ENCODE measurements at regions not wholly inside any gene's neighbourhood (a gene's known extent, or its start where the extent isn't known, plus 50 kb on each side); places are given as distances from the start of the nearest gene placed in this dataset.

DNA sequence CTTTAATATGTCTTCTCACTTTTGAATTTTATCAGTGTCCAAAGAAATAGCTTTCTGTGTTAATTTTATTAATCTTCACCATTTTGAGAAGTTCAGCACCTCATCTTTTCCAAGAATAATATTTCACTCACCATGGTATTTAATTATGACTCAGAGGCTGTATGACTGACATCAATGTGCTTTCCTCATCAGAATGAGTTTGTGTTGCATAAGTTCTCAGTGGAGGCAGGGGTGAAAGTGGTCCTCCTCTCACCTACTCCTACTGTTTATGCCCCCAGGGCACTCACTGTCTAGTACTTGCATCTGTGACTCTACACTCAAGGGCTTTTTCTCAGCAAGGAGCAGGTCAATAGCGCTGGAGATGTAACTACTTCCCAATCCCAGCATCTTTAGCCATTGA lies 905.3 kb upstream of the INTU start:
- DNase-seq (ENCODE audit: low read depth in 2 of 2), result peak; percentile 37

GRCh38 chr4:126731062-126731461 lies 901.7 kb upstream of the INTU start:
- no peak for DNase-seq (ENCODE audit: low read depth in 2 of 2)

DNA sequence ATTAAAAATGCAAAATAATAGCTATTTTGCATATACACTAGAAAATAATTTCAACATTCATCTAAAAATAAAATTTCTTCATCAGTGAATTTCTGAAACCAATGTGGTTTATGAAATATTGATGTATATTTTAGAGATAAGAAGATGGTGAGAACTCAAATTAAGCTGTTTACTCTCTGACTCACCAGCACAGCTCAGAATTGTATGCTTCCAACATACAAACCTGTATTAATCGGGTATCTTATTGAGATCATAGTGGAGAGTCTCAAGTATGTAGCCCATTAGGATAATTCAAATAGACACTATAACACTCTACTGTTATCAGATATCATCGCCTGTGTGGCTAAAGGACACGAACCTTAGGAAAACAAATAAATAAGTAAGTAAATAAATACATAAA lies 899.5 kb upstream of the INTU start:
- no peak for DNase-seq (ENCODE audit: low read depth in 2 of 2)

GRCh38 chr4:126734465-126734864 lies 898.3 kb upstream of the INTU start:
- DNase-seq (ENCODE audit: low read depth in 2 of 2), result no peak

GRCh38 chr4:126735294-126736132 lies 897.2 kb upstream of the INTU start:
- DNase-seq (ENCODE audit: low read depth in 2 of 2), result no peak

DNA sequence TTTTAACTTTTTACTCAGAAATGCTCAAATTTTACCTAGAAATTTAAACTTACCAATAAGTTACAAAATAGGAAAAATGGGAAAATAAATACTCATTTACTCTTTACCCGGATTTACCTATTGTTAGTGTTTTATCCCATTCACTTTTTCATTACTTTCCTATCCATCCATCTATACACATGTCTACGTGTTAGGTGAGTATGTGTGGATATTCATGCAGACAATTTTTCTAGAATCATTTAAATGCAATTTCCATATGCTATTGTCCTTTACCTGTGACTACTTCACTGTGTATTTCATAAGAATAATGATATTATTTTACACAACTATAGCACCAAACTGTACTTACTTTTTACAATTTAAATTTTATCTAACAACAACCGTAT lies 896.6 kb upstream of the INTU start:
- DNase-seq (ENCODE audit: low read depth in 2 of 2), result no peak

- peak in 1 of 2 donors; percentile 46 for DNase-seq (ENCODE audit: low read depth in 2 of 2)
These were observed 894.7 kb upstream of the INTU start for GRCh38 chr4:126737899-126738526.

- no peak for DNase-seq (ENCODE audit: low read depth in 2 of 2)
These were observed 894.2 kb upstream of the INTU start for GRCh38 chr4:126738527-126738923.

- no peak for DNase-seq (ENCODE audit: low read depth in 2 of 2)
These were observed 893.8 kb upstream of the INTU start for GRCh38 chr4:126738926-126739325.

- no peak for DNase-seq (ENCODE audit: low read depth in 2 of 2)
These were observed 892.1 kb upstream of the INTU start for GRCh38 chr4:126740687-126741086.

DNA sequence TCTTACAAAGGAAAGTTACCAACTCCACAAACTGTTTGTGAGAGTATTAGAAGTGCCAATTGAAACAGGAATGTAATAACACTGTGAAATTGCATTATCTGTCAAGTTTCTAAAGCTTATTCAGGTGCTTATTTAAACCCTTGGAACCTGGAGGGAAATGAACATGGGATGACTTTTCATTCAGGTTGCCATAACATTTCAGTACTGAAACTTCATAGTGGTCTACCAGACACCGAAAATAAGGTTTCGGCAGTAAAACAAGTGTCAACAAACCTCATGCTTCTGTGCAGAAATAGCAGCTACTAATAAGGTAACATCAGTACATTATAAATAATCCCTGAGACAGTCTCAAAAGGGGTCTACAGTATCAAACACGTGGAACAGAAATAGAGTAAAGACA lies 890.7 kb upstream of the INTU start:
- no peak for DNase-seq (ENCODE audit: low read depth in 2 of 2)

DNA sequence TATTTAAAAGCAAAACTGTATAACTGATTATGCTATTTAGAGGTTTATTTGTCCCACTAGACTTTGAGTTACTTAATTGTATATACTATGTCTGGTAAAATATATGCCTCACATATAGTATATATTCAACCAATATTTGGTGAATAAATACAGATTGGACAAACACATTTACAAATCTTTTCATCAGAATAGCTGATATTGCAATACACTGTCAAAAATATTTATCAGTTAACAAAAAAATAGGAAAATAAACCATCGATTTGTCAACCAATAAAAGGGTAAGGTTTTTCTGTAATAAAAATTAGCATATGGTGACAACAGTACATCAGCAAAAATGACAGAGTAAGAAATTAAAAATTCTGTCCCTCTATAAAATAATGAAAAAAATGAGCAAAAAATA lies 889.9 kb upstream of the INTU start:
- DNase-seq (ENCODE audit: low read depth in 2 of 2), result no peak

DNA sequence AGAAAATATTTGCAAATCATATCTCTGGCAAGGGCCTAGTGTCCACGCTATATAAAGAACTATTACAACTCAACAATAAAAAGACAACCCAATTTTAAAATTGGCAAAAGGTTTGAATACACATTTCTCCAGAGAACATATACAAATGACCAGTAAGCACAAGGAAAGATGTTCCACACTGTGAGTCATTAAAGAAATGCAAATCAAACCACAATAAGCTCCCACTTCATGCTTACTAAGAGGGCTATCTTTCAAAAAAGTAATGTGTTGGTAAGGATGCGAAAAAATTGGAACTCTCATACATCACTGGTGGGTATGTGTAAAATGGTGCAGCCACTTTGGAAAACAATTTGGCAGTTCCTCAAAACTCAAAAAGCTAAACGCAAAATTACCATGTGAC lies 884.0 kb upstream of the INTU start:
- no peak for DNase-seq (ENCODE audit: low read depth in 2 of 2)

DNA sequence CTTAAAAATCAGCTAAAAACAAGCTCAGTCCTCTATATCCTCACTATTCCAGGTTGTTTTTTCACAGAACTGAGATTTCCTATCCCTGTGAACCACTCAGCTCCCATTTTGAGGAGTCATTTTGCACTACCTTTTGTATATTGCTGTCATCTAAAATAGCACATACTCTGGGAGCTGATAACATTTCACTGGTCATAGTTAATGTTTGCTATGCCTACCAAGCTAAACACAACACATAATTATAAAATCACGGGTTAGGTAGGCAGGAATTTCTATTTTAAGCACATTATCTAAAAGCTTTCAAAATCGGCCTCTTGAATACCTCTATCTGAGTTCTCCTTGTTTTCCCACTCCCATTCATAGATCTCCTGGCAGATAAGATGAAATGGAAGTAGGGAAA lies 882.0 kb upstream of the INTU start:
- DNase-seq (ENCODE audit: low read depth in 2 of 2), result peak in 1 of 2 donors; percentile 41

DNA sequence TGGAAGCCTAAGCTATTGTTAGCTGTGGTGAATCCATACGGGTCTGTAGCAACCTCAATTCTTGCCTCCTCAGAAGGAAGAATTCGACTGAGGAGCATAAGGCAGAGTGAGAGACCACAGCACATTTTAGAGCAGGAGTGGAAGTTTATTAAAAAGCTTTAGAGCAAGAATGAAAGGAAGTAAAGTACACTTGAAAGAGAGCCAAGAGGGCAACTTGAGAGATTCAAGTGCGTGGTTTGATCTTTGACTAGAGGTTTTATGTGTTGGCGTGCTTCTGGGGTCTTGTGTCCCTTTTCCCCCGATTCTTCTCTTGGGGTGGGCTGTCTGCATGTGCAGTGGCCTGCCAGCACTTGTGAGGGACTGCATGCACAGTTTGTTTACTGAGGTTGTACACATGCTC lies 880.6 kb upstream of the INTU start:
- no peak for DNase-seq (ENCODE audit: low read depth in 2 of 2)

GRCh38 chr4:126752702-126753101 lies 880.1 kb upstream of the INTU start:
- no peak for DNase-seq (ENCODE audit: low read depth in 2 of 2)

GRCh38 chr4:126753592-126753991 lies 879.2 kb upstream of the INTU start:
- no peak for DNase-seq (ENCODE audit: low read depth in 2 of 2)

DNA sequence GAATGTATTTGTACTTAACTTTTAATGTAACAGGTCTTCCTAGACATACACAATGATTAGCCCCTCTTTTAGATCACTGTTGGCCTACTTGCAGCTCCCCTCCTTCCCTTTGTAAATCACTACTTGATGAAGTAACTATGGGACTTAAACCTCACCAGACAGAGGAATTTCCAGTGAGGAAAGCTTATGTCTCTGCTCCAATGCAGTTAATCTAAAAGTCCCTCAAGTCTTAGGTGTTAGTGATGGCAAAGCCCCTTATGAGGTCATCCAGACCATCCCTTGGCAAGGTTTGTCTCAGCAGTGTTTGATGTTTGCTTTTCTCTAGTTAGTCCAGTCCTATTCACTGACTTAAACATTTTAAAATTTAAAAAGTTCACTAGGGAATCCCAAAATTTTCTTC lies 877.3 kb upstream of the INTU start:
- no peak for DNase-seq (ENCODE audit: low read depth in 2 of 2)

- no peak for DNase-seq (ENCODE audit: low read depth in 2 of 2)
These were observed 876.5 kb upstream of the INTU start for GRCh38 chr4:126756050-126756829.

GRCh38 chr4:126757219-126757618 lies 875.5 kb upstream of the INTU start:
- DNase-seq (ENCODE audit: low read depth in 2 of 2), result no peak

DNA sequence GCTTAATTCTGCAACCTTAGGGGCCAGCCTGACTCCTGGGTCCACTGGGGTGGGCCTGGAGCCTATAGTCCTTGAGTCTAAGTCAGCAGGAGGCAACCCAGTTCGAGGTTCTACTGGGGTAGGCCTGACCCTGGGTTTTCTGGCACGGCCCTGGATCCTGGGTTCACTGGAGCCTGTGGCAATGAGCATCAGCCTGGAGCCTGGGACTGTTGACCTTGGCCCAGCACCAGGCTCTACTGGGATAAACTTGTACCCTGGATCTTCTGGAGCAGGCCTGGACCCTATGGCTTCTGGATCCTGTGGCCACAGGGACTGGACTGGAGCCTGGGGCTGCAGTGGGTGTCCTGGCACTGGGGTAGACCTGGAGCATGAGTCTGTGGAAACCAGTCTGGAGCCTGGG lies 874.3 kb upstream of the INTU start:
- no peak for DNase-seq (ENCODE audit: low read depth in 2 of 2)

DNA sequence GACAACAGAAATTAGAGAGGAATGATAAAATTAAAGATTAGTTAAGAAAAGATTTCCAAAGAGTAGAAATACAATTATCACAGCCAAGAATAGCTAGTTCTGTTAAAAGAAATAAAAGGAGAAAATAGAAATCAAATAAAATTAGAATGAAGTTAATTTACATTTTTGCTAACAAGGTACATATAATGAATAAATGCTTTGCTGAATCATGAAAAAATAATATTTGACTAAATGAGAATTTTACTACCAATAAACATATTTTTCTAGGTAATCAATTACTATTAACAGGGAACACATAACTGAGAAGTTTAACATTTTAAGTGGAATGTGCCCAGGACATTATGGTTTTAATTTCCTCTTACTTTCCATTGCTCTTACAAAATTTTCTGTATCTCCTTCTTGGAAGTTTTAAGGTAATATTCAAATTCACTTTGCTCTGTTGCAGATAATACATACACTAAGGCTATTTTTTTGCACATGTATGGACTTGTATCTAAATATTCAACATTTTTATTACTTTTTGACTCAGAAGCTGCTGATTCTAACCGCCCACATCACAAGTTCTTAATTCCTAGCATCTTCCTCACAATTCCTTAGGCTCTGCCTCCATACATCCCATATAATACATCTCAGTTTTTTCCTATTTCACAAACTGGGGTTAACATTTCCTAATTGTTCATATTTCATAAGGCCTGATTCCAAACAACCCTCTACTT lies 870.7 kb upstream of the INTU start:
- no peak for DNase-seq (ENCODE audit: low read depth in 2 of 2)

Measured in lung microvascular endothelial cell (primary cell).